NT2/D1 (cell line): ENCODE measurements at regions not wholly inside any gene's neighbourhood (a gene's known extent, or its start where the extent isn't known, plus 50 kb on each side); places are given as distances from the start of the nearest gene placed in this dataset.

Source experiments
- YY1 ChIP-seq: IDR thresholded peaks from 2 replicates; pipeline ENCODE4 v1.6.1; 2011; ENCODE audit not compliant: insufficient read length, insufficient read depth
- ZNF274 ChIP-seq: IDR thresholded peaks from 2 replicates; pipeline ENCODE4 v1.6.1; 2011; ENCODE audit warnings: mild to moderate bottlenecking, low read depth, low read length

DNA sequence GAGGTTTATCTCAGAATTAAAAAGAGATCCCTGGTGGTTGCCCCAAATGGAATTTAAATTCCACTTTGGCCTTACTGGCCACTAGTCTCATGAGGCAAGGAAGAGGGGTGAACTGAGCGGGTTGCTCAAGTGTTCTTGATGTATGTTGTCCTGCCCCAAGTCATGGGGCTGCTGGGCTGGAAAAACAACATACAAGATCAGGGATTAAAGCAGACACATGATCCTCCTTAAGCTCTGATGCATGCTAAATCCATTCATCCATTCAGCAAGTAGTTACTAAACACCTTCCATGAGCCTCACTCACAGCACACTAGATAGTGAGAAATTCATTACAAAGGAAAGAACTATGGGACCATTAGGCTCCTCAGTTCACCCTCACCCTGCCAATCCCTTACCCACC is 196.3 kb downstream of the MREG start:
- TF ChIP-seq YY1 (no peak), ZNF274 (no peak)
